NCI-H1092 treated with DMSO at 0.1 percent for 48 hours (cell line): ENCODE measurements at regions not wholly inside any gene's neighbourhood (a gene's known extent, or its start where the extent isn't known, plus 50 kb on each side); places are given as distances from the start of the nearest gene placed in this dataset.
"Not testable (repeated sequence)": the region's sequence is repeated elsewhere in the genome, so short reads cannot be mapped to it uniquely, and the experiment has no call there.

Experiments
- DNase-seq: peaks from one replicate; lab custom pipeline; 2025; lab: John Stamatoyannopoulos, UW

DNA sequence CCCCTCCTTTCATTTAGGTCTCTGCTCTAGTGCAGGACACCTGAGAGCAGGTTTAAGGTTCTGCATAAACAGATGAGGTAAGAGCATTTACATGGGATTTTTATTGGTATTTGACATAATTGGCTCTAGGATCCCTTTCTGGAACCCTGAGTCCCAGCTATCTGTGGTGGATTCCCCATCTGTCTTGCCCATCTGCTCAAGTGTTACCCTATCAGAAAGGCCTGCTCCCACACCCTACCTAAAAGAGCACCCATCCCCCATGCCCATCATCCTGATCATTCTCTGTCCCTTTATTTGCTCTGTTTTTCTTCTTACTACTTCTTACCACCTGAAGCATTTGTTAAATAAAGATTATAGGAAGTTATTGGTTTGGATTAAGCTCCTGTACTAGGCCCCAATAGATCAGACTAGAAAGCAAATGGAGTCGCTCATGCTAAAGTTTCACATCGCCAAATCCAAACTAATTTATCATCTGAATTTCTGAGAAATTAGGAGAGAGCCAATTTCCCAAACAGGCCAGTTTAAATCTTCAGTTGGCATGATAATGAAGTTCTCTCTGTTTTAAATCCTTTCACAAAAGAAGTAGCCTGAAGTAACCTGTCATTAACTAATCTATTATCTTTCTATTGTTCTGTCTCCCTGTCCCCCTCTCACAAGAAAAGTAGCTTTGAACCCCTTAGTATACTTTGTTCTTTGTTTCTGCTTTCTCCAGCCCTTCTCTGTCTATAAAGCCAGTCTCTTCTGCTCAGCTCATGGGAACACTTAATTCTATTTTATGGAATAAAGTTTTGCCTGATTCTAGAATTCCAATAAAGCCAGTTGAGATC is 178.6 kb downstream of the ZNF674 start:
- DNase-seq, result no peak

DNA sequence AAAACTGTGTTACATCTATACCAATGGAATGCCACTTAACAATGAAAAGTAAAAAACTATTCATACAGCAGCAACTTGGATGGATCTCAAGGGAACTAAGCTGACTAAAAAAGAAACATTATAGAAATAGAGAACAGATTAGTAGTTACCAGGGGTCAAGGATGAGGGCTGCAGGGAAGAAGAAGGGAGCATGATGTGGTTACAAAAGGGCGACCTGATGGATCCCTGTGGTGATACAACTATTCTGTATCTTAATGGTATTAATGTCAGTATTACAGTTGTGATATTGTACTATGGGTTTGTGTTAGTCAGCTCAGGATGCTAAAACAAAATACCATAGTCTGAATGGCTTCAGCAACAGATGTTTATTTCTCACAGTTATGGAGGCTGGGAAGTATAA is 190.7 kb downstream of the ZNF674 start:
- no peak for DNase-seq

DNA sequence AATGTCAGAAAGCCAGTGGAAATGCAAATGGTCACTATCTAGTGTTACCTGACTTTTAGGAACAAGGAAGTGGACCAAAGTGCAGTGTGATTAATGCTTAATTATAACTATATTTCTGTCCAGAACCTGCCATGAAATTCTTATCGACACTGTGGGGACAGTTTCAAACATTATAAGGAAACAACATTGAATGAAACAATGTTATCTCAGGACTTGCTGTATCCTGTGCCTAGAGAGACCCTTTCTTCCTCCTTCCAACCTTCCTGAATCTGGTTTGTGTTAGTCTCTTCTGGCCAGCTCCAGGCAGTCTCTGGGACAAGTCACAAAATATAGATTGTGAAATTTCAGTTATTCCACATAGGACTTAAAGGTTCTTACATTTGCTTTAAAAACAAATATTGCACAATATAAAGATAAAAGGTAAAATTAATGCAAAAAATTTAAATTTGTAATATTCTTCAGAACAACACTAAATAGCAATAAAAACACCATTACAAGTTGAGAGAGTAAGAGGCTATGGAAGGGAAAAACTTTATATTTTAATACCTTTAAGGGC is 203.4 kb downstream of the ZNF674 start:
- no peak for DNase-seq

DNA sequence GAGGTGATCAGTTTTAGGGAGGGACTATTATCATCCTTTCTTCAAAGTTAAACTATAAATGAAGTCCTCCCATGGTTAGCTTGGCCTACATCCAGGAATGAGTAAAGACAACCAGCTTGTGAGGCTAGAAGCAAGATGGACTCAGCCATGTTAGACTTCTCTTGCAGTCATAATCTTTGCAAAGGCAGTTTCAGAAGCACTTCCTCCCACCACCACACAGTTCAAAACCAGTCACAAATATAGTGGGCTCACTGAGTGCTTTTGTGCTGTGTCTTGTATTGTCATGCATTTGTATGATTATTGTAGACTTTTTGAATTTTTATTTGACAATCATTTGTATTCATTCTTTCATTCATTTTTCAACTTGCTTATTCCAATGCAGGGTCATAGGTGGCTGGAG is 204.5 kb downstream of the ZNF674 start:
- DNase-seq, result no peak

DNA sequence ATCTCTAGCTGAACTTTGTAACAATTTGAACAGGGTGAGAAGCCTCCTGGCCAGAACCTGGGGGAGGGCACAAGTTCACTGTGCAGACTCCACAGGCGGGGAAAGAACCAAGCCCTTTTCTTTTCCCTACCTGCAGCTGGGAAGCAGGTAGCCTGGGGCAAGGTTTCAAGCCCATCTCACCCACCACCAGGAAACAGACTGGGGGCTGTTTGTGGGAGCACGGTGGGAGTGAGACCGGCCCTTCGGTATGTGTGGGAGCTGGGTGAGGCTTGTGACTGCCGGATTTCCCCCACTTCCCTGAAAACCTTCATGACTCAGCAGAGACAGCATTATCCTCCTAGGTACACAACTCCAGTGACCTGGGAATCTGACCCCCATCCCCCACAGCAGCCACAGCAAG is 211.7 kb downstream of the ZNF674 start:
- no peak for DNase-seq

DNA sequence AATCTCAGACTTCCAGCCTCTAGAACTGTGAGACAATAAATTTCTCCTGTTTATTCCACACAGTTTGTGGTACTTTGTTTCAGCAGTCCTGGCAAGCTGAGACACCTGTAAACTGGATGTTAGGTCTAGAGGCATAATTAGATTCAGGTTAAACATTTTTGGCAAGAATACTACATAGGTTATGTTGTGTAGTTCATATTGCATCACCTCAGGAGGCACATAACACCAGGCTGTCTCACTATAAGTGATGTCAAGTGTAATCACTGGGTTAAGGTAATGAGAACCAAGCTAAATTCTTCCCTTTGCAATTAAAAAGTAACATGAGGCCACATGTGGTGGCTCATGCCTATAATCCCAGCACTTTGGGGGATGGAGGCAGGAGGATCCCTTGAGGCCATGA is 214.2 kb downstream of the ZNF674 start:
- no peak for DNase-seq

DNA sequence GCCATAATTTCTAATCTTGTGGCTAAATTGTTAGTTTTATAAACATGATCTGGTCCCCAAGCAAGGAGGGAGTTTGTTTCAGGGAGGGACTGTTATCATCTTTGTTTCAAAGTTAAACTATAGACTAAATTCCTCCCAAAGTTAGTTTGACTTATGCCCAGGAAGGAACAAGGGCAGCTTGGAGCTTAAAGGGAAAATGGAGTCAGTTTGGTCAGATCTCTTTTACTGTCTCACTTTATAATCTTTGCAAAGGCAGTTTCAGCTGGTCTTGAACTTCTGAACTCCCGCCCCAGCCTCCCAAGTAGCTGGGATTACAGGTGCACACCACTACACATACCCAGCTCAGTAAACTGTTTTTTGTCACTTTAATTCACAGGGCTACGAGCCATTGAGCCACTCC is 214.7 kb downstream of the ZNF674 start:
- DNase-seq, result no peak

DNA sequence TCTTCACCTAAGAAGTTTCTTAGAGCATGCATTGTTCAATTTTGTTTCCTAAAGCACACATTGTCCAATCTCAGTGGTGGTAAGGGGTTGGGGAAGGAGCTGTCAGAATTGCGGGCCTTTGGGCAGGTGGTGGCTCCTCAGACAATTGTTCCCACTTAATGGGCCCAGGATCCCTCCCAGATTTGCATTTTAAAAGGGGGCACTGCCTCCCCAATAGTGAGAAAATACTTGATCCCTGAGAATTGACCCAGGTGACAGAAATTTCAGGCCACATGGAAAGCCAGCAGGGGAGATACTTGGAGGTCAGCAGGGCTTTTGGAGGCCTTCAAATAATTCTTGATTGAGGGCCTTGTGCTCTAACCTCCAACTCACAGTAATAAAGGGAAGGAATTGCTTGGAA is 217.1 kb downstream of the ZNF674 start:
- no peak for DNase-seq

DNA sequence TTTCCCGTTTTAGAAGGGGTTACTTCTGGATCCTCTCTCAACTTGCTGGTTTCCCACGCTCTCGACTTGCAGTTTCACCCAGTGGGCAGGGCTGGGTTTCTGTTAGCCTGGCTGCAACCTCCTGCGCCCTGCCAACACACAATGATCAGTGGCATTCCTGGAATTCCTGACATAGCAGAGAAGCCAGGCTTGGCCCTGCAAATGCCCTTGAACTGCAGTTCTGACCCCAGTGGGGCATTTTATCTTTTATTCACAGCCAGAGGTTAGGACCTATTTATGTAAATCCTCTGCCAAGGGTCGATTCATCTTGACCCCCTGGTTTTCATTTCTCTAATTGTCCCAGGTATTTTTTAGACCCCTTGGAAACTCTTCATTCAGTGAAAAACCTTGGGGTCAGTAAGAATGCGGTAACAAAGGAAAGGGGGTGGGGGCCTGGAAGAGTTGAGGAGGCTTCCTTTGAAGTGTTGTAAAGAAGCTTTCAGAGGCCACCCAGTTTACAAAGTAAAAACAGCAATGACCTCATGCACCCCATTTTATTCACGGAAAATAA is 217.6 kb downstream of the ZNF674 start:
- DNase-seq, result no peak

DNA sequence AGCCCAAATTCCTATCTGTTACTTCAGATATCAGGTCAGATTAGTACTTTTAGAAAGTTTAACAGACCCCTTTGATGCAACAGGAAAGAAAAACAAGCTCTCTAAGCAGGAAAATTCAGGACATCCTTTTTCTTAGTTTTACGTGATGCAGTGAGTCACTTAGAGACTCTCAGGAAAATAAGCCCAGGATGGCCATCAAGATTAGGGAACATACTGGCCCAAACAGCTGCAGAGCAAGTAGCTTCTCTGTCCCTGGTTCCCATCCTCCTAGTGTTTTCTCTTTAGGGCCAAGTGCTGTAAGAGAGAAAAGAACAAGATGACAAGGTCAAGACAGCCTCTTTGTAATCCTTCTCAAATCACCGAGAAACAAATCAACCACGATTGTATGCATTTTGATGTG is 219.1 kb downstream of the ZNF674 start:
- DNase-seq, result no peak

DNA sequence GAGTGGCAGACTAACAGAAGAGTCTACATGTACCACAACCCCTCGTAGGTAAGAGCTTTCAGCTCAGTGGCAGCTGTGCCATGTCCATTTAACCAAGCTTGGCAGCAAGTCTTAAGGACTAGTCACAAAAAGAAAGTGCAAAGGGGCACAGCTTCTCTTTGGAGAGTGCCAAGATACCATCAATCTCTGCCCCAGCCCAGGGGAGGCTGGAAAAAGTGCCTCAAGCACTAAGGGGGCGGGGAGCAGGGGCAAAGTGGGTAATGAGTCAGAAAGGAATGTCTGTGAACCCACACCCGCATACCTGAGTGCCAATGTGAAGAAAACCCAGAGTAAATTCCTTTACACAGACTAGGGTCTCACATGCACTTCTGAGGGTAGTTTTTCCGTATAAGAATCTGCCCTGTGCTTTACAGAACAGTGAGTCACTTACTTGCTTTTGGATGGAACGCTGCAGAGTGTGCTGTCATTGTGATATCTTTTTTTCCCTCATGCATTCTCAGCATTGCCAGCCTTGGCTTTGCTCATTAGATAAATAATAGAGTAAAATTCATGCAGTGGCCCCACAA is 219.8 kb downstream of the ZNF674 start:
- DNase-seq, result no peak

DNA sequence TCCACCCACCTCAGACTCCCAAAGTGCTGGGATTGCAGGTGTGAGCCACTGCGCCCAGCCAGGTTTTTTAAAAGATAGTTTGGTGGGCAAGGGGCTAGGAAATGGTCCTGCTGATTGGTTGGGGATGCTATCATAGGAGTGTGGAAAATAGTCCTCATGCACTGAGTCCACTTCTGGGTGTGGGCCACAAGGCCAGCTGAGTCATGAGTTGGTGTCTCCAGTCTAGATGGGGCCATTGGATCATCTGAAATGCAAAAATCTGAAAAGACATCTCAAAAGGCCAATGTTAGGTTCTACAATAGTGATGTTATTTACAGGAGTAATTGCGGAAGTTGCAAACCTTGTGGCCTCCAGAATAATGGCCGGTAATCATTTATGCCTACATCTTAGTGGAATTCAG is 221.1 kb downstream of the ZNF674 start:
- no peak for DNase-seq

DNA sequence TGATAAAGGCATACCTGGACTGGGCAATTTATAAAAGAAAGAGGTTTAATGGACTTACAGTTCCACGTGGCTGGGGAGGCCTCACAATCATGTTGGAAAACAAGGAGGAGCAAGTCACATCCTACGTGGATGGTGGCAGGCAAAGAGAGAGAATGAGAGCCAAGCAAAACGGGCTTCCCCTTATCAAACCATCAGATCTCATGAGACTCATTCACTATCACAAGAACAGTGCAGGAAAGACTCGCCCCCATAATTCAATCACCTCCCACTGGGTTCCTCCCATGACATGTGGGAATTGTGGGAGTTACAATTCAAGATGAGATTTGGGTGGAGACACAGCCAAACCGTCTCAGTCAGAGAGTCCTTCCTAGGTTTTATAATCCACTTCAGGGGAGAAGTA is 222.3 kb downstream of the ZNF674 start:
- DNase-seq, result not testable (repeated sequence)

DNA sequence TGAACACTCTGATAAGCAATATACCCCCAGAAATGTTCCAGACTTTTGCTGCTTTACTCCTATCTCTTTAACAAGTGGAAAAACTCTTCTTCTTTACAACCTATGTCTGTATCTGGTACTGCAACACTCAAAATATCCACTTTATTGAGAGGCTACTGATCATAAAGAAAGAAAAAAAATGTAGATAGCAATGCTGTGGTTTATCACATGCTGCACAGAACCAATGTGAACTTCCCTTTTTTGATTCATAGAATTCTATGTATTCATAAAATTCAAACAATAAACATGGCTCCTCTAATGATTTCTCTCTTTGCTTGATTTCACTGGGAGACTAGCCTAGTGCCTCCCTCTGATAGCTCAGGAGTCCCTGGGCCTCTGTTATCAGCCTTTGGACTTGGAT is 223.5 kb downstream of the ZNF674 start:
- DNase-seq, result no peak

DNA sequence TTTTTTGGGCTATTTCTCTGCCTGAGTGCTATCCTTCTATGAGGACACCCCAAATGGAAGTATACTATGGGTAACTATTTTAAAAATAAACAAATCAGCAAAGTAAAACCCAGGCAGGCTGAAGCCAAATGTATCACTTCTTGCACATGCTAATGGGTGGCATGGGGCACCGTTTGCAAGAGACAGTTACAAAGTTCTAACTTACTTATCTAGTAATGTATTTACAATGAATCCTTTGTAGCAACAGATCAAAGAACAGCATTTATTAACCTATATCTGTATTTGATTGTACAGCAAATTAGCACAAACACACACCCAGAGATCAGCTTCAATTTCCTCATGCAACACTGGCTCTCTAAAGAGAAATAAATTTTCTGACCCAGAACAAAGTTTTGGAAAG is 225.5 kb downstream of the ZNF674 start:
- DNase-seq, result no peak

DNA sequence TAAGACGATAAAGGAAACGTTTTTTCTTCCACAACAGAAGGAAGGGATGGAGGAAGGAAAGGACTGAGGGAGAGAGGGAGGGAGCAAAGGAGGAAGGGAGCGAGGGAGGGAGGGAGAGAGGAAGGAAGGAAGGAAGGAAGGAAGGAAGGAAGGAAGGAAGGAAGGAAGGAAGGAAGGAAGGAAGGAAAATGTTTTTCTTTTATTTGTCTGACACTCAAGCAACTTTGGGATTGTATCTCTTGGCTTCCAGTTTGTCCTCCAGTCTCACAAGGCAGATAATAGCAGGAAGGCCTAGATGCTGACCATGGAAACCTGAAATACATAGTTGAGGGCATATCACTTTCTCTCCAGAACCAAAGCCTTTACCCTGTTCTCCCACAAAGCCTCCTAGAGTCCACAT is 226.7 kb downstream of the ZNF674 start:
- no peak for DNase-seq

DNA sequence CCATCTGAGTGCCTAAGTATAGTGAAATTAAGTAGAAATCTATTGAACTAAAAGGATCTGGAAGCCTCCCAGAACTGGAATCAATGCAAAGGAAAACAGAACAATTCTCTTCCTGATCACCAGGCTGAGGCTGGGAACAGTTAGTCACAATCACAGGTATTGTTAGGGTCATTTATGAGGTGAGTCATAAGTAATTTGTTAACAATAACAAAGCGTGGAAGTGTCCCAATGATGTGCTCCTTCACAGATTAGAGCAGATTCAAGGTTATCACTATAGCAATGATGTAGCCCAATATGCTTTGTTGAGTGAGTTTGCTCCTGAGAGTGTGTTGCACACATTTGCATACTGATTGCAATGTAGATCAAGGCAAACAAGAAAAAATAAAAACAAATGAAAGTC is 228.1 kb downstream of the ZNF674 start:
- no peak for DNase-seq

DNA sequence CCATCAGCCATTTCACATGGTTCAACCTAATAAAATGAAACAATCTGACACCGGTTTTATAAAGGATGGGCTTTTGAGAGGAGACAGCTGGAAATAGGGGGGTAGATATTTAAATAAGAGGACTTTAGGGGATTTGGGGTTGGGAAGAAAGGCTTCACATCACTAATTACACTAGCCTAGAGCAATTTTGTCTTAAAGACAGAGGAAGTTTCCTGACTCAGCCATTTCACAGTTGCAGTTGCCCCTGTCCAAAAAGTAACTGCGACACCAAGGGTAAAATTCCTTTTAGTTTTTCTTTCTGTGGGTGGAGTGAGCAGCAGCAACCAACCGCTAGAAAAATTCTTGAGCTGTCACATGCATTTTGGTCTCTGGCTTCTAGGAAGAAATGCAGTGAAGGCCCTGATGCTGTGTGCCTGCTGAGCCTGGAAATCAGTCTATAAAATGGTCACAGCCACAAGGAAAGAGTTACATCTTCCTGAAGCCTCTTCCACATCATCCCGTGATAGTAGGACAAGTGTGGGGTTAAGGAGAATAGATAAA is 233.6 kb downstream of the ZNF674 start:
- DNase-seq, result no peak

DNA sequence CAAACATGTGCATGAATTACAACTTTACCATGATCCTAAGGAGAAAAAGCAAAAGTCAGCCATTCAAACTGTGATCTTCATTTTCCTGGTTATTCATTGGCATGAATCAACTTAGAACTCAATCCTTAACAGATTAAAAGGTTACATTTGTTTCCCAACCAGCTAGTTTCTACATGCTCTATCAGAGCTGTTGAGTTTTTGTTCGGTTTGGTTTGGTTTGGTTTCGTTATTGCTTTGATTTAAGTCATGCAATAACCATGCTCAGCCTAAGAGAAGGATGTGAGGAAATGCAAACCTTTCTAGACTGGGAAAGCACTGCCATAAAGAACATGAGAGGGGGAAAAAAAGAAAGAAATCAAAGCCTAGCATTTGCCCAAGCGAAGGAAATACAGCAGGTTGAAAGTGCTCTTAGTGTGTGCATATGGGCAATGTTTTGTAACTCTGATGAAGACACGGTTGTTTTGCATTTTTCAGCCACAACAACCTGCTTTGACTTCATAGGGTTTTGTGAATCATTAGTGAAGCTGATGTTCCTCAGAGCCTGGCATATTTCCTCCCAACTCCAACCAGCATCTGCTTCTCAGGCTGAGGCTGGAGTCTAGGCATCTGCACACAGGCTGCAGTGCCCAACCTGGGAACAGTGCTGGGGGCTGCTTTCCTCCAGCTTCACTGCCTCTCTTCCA is 234.3 kb downstream of the ZNF674 start:
- DNase-seq, result no peak

DNA sequence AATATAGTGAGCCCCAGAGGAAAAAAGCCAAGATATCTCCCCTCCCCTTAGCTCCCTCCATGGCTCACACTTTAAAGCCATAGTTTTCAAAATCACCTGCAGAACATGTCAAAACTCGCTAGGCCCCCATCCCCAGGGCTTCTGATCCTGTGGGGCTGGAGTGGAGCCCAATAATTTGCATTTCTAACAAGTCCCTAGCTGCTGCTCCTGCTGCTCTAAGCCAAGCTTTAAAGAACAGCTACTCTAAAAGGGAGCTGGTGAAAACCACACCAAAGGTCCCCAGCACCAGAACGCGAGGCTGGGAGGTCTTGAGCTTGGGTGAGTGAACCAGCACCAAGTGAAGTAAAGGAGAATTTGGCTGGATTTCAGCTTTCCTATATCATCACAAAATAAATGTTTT is 237.1 kb downstream of the ZNF674 start:
- DNase-seq, result no peak

DNA sequence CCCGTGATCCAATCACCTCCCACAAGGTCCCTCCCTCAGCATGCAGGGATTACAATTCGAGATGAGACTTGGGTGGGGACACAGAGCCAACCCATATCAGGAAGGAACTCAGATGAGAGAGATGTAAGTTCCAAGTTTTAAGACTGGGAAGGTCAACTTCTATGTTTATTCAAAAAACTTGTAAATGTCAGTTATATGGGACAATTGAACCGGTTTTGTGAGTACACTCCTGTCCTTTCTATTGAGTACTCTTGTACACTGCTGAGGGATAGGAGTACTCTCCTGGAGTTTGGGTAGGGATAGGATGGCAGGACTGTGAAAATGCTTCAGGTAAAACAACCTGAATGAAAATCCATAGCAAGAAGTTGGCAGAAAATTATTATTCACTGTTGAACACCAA is 239.1 kb downstream of the ZNF674 start:
- DNase-seq, result no peak

DNA sequence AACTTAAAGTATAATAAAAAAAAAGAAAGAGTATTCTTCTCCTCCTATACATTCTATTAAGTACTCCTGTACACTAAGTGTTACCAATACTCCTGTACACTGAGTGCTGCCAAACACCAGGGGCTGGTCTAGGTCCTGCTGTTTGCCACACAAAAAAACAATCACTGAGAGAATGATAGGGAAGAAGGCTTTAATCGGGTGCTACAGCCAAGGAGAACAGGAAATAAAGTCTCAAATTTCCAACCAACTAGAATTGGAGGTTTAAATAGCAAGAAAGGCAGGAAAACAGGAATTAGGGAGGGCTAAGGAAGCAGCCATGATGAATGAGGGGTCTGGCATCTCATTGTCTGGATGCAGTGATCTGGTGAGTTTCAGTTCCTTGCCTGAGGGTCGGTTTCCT is 239.8 kb downstream of the ZNF674 start:
- DNase-seq, result no peak

DNA sequence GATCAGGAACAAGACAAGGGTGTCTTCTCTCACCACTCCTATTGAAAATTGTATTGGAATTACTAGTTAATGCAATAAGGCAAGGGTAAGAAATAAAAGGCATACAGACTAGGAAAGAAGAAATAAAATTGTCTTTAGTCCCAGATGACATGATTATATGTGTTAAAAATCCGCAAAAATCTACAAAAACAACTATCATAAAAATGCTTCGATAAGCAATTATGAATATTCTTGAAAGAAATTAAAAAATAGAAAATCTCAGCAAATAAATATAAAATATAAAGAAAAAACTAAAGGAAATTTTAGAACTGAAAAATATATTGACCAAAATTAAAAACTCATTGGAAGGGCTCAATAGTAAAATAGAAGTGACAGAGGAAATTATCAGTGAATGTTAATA is 243.3 kb downstream of the ZNF674 start:
- DNase-seq, result no peak
